Activated CD4-positive, CD25-positive, alpha-beta regulatory T cell (primary cell): ENCODE measurements at regions not wholly inside any gene's neighbourhood (a gene's known extent, or its start where the extent isn't known, plus 50 kb on each side); places are given as distances from the start of the nearest gene placed in this dataset.

ENCODE experiments used
- DNase-seq, 4 experiments: peaks; one replicate each; lab custom pipeline; 2025; lab: John Stamatoyannopoulos, UW

GRCh38 chr14:97866195-97866594 is 1069.0 kb downstream of the VRK1 start:
- DNase-seq = no peak

GRCh38 chr14:97866664-97867063 is 1069.5 kb downstream of the VRK1 start:
- no peak for DNase-seq

GRCh38 chr14:97873291-97873690 is 1076.1 kb downstream of the VRK1 start:
- no peak for DNase-seq

GRCh38 chr14:97874394-97874793 is 1077.2 kb downstream of the VRK1 start:
- DNase-seq = no peak

GRCh38 chr14:97878206-97878605 is 1081.0 kb downstream of the VRK1 start:
- DNase-seq = no peak

GRCh38 chr14:97878727-97879126 is 1081.5 kb downstream of the VRK1 start:
- no peak for DNase-seq

DNA sequence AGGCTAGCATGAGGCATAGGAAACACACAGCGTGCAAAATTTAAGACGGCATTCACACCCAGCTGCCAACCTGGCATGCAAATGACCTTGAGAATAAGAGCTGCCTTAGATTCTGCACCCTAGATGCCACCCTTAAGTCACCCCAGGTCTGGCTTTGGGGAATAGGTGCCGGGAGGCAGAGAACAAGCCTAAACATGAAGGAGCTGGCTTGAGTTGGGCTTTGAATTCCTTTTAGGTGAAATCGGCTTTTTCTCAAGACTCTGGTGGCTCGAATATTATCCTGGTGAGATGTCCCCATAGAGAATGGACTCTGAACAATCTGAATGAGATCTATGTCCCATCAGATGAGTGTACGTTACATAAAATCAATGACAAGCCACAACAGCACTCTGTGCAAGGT is 1090.5 kb downstream of the VRK1 start:
- no peak for DNase-seq

GRCh38 chr14:97888331-97888730 is 1091.1 kb downstream of the VRK1 start:
- DNase-seq = no peak

- DNase-seq = no peak
Observed at GRCh38 chr14:97891515-97891914, 1094.3 kb downstream of the VRK1 start.

DNA sequence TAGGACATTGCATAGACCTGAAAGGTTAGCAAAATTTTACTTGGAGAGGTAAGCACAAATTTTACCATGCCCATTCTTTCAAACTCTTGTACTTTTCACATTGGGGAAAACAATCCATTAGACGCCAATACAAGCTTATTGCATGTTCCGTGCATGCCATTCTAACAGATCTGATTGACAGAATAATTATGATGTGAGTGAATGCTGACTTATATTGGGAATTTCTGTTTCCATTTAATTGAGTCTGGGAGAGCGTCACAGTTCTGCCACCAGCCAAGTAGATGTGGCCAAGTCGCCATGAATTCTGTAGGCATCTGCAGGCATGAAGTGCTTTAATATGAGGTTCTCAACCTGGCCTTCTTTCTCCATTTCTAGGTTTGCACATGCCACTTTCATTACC is 1097.4 kb downstream of the VRK1 start:
- DNase-seq = no peak

GRCh38 chr14:97900196-97900854 is 1103.1 kb downstream of the VRK1 start:
- no peak for DNase-seq

DNA sequence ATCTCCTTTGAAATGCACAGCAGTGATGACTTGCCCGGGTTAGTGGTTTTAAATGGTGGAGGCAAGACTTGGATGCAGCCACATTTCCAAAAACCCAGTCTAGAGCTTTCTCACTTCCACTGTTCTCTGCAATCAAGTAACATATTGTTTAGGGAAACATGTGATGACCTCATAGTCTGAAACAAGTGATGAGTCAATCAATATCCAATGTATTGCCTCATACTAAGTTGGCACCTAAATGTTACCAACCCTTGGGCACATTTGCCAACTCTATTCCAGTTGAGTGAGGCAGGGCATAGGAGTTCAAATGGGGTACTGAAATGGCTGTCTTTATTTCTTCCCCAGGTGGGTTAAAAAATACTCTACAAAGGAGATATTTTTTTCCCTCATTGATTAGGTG is 1105.4 kb downstream of the VRK1 start:
- DNase-seq = no peak

GRCh38 chr14:97903821-97904220 is 1106.6 kb downstream of the VRK1 start:
- no peak for DNase-seq

DNA sequence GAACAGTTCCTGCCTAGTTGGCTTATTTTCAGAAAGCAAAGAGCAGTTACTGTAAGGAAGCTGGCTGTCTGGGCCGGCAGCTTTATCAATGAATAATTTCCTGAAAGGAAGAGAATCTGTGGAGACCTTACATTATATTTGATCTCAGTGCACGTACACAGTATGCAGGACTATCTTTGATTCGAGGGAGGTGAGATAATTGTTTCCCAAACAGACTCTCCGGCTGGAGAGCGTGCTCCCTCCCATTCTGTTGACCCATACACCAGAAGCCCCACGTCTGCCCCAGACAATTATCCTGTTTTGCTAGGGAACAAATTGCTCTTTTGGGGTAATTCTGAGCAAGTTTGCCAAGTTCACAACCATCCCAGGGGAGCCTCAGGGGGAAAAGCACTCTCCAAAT is 1115.0 kb downstream of the VRK1 start:
- no peak for DNase-seq

- no peak for DNase-seq
Observed at GRCh38 chr14:97916100-97916499, 1118.9 kb downstream of the VRK1 start.

GRCh38 chr14:97916669-97917568 is 1119.7 kb downstream of the VRK1 start:
- DNase-seq = no peak

GRCh38 chr14:97920201-97920600 is 1123.0 kb downstream of the VRK1 start:
- DNase-seq = no peak

DNA sequence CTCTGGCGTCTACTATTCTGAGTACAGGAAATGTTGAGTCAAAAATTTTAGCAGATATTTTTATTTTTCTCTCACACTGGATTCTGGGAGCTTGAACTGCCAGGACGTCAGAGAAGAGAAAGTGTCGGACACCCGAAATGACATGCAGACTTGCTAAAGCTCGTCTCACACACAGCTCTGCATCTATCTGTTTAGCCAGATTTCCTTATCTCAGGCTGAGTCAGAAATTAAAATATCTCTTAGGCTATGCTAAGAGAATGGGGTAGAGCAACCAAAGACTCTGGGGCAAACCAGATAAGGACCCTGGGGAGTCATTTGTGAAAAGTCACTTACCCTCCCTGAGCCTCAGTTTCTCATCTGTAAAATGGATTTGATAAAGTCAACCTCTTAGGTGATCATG is 1124.1 kb downstream of the VRK1 start:
- DNase-seq = no peak

- DNase-seq = no peak
Observed at GRCh38 chr14:97924922-97925613, 1127.9 kb downstream of the VRK1 start.

- no peak for DNase-seq
Observed at GRCh38 chr14:97930166-97930565, 1133.0 kb downstream of the VRK1 start.

GRCh38 chr14:97931273-97931672 is 1134.1 kb downstream of the VRK1 start:
- no peak for DNase-seq

DNA sequence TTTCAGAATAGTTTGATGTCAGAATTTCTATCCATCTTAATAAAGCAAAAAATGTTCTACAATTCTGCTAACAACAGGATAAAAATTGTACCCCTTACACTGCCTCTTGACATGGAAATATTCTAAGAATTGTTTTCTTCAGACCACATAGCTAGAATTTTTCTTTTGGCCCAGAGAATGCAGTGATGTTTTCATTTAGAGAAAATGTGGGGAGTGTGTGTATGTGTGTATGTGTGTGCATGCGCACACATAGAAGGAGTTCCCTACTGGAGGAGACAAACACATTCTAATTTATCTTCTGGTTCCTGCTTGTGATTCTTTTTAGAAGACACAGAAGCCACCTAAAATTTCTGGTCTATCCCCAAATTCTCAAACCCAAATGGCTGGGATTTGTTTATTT is 1145.7 kb downstream of the VRK1 start:
- DNase-seq = no peak

GRCh38 chr14:97943619-97944018 is 1146.4 kb downstream of the VRK1 start:
- no peak for DNase-seq
